Activated CD8-positive, alpha-beta T cell treated with anti-CD3 and anti-CD28 coated beads, Interleukin-2, amount 10 ng/mL, durations not matched to agents 7 days and 5 days (primary cell): ENCODE measurements at regions not wholly inside any gene's neighbourhood (a gene's known extent, or its start where the extent isn't known, plus 50 kb on each side); places are given as distances from the start of the nearest gene placed in this dataset.

Experiments used
- ATAC-seq: fragments of 150-1000 bp; cut with Tn5 transposase; one replicate; pipeline ENCODE4 v1.10.0; 2021; ENCODE audit warnings: moderate library complexity
- CTCF ChIA-PET: fragments of 350-600 bp; sonication (Branson Sonifier 250); formaldehyde crosslinking; loops from one replicate; lab custom pipeline; 2021; ENCODE audit warnings: antibody characterized with exemption; lab: Charles Lee
- POLR2A ChIA-PET: fragments of 350-600 bp; sonication (Branson Sonifier 250); formaldehyde crosslinking; loops from one replicate; lab custom pipeline; 2021; ENCODE audit warnings: antibody characterized with exemption; lab: Charles Lee
- DNase-seq: peaks from one replicate; pipeline ENCODE4 v3.0.0-alpha.2; 2020
- H3K27ac Mint-ChIP-seq: one replicate; pipeline ENCODE4 v1.8.0; 2021; ENCODE audit warnings: mild to moderate bottlenecking, mixed read lengths
- H3K27me3 Mint-ChIP-seq: one replicate; pipeline ENCODE4 v1.8.0; 2021; ENCODE audit warnings: low read depth, mixed read lengths
- H3K36me3 Mint-ChIP-seq: one replicate; pipeline ENCODE4 v1.8.0; 2021; ENCODE audit warnings: low read depth, mixed read lengths
- H3K4me1 Mint-ChIP-seq: one replicate; pipeline ENCODE4 v1.8.0; 2021; ENCODE audit warnings: low read depth, mixed read lengths
- H3K4me3 Mint-ChIP-seq: one replicate; pipeline ENCODE4 v1.8.0; 2021; ENCODE audit warnings: mild to moderate bottlenecking, mixed read lengths
- H3K9me3 Mint-ChIP-seq: one replicate; pipeline ENCODE4 v1.8.0; 2022; ENCODE audit warnings: mixed read lengths; ENCODE audit not compliant: insufficient read depth

DNA sequence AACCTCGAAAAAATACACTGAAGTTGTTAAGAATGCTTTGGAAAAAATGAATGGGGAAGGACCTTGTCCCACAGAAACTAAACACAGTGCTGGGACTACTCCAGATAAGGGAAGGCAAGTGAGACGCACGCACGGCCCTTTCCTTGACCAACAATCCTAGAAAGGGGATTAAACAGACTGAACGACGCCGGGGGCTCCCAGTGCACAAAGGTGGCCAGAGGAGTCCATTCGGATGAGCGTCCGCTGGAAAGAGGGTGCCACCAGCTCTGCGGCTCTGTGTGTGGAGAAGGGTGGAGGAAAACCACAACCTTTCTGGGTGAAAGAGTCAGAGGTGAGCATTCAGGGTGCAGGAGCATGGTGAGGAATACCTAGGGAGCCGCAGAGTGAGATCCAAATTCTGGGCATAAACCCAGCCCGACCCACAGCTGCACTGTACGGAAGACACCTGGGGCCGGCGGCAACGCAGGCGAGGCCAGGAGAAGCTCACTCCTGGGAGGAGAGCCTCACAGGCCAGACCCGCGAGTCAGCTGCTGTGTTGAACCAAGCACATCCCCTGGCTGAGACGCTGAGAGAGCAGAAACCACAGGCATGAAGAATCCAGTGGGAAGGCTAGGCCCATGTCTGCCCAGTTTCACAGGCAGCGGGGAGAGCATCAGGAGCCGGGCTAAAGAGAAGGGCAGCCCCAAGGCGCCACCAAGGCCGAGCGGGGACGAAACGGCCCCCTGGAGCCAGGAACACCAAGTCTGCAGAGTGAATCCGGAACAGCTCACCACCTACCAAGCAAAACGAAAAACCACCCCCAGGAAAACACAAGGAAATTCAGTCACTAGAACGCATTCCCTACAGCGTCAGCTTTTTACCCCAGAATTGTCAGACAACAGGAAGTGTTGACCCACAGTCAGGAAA is 177.1 kb downstream of the BRD1 start:
- ChIA-PET CTCF (no interaction called here), POLR2A (no interaction called here)
- no peak for DNase-seq
- Mint-ChIP-seq H3K9me3 (no peaks in the 10 kb centered on the region), H3K4me3 (no peak overlapping the region), H3K27ac (no peak overlapping the region), H3K4me1 (peaks cover 9% of the 10 kb centered on the region), H3K27me3 (no peaks in the 10 kb centered on the region), H3K36me3 (peaks cover 26% of the 10 kb centered on the region)
- ATAC-seq = no peak

- H3K9me3 Mint-ChIP-seq = no peaks in the 10 kb centered on the region
- POLR2A ChIA-PET = no interaction called here
- ATAC-seq (no peak), DNase-seq (no peak)
- peaks cover 18% of the 10 kb centered on the region for H3K36me3 Mint-ChIP-seq
- no peaks in the 10 kb centered on the region for H3K4me1 Mint-ChIP-seq
- CTCF ChIA-PET = no interaction called here
- H3K4me3 Mint-ChIP-seq = no peak overlapping the region
- H3K27me3 Mint-ChIP-seq = no peaks in the 10 kb centered on the region
- no peak overlapping the region for H3K27ac Mint-ChIP-seq
These were observed 178.3 kb downstream of the BRD1 start for GRCh38 chr22:49649166-49650068.

GRCh38 chr22:49648053-49648452 is 179.6 kb downstream of the BRD1 start:
- ChIA-PET POLR2A (no interaction called here), CTCF (no interaction called here)
- H3K27ac Mint-ChIP-seq = no peak overlapping the region
- DNase-seq (no peak), ATAC-seq (no peak)
- H3K36me3 Mint-ChIP-seq = peaks cover 16% of the 10 kb centered on the region
- H3K4me3 Mint-ChIP-seq = no peak overlapping the region
- H3K27me3 Mint-ChIP-seq = no peaks in the 10 kb centered on the region
- no peaks in the 10 kb centered on the region for H3K4me1 Mint-ChIP-seq
- no peaks in the 10 kb centered on the region for H3K9me3 Mint-ChIP-seq

DNA sequence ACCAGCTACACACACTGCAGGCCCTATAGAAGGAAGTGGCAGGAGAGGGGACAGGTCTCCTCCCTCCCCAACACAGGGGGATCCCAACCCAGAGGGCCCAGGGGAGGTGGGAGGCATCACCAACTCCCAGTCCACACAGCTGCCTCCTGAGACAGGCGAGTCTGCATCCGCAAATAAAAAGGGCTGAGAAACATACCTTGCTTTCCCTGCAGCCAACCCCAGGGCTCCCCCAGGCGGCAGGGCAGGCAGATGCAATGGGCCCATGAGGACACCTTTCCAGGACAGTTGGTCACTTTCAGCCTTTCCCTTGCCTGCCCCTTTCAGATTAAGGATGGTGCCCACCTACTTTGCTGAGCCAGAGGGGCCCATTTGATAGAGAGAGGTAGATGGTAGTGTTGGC is 180.0 kb downstream of the BRD1 start:
- Mint-ChIP-seq H3K4me1 (no peaks in the 10 kb centered on the region), H3K27ac (no peak overlapping the region), H3K9me3 (no peaks in the 10 kb centered on the region), H3K27me3 (no peaks in the 10 kb centered on the region), H3K4me3 (no peak overlapping the region), H3K36me3 (peaks cover 16% of the 10 kb centered on the region)
- ChIA-PET CTCF (no interaction called here), POLR2A (no interaction called here)
- ATAC-seq = no peak
- DNase-seq = no peak

DNA sequence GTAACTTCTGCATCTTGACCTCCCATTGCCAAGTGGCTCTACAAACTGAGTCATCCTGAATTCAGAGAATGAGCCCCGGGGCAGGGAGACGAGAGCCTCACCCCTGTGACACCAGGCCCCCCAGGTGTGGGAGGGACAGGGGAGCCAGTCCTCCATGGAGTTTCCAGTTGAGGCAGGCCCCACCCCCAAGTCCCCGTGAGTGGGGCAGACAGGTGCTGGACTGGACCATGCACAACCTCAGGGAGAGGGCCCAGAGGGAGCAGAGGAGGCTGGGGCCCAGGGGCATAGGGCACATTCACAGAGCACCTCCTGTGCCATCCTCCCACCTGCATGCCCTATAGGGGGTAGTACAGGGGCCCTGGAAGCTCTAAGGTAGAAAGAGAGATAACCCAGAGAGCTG is 180.8 kb downstream of the BRD1 start:
- POLR2A ChIA-PET = no interaction called here
- Mint-ChIP-seq H3K36me3 (peaks cover 12% of the 10 kb centered on the region), H3K4me3 (no peak overlapping the region), H3K4me1 (no peaks in the 10 kb centered on the region), H3K27me3 (no peaks in the 10 kb centered on the region), H3K27ac (no peak overlapping the region), H3K9me3 (no peaks in the 10 kb centered on the region)
- no peak for DNase-seq
- CTCF ChIA-PET = no interaction called here
- ATAC-seq = no peak

DNA sequence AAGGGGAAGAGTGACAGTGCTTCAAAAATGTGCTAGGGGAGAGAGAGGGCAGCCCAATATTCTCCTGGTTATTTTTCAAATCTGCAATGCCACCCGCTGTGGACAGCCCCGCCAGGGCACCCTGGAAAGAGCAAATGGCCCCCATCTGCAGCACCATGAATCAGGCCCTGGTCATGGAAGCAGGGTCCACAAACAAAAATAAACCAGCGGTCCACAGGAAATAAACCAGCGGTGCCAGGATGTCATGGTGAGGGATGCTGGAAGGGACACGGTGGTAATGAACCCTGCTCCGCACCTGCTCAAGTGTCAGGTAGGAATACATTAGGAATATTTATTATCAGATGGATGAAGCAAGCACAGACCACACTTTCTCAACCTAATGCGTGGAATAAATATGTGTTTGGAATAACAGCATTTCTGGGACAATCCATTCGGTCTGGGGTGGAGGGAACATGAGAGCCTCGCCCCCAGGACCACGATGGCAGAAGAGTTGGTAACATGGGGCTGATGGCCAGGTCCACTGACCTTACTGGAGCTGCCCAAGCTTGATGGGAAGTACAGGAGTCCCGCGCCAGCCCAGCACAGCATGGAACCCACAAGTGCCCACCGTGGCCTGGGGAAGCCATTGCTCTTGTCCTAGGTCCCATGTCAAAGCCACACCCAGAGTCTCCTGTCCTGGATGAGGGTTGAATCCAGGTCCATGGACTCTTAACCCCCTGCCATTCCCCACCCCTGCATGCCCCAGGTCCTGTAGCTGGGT is 181.7 kb downstream of the BRD1 start:
- Mint-ChIP-seq H3K36me3 (peaks cover 7% of the 10 kb centered on the region), H3K27me3 (no peaks in the 10 kb centered on the region), H3K9me3 (no peaks in the 10 kb centered on the region), H3K4me3 (no peak overlapping the region), H3K27ac (no peak overlapping the region), H3K4me1 (no peaks in the 10 kb centered on the region)
- ChIA-PET POLR2A (no interaction called here), CTCF (no interaction called here)
- no peak for ATAC-seq
- DNase-seq = no peak

- ChIA-PET CTCF (no interaction called here), POLR2A (no interaction called here)
- Mint-ChIP-seq H3K9me3 (no peaks in the 10 kb centered on the region), H3K4me1 (no peaks in the 10 kb centered on the region), H3K36me3 (peaks cover 5% of the 10 kb centered on the region), H3K27me3 (no peaks in the 10 kb centered on the region), H3K4me3 (no peak overlapping the region), H3K27ac (no peak overlapping the region)
- no peak for ATAC-seq
- DNase-seq = no peak
These were observed 182.4 kb downstream of the BRD1 start for GRCh38 chr22:49645257-49645656.

GRCh38 chr22:49643998-49644397 is 183.7 kb downstream of the BRD1 start:
- H3K9me3 Mint-ChIP-seq = no peaks in the 10 kb centered on the region
- CTCF ChIA-PET = no interaction called here
- H3K4me3 Mint-ChIP-seq = no peak overlapping the region

DNA sequence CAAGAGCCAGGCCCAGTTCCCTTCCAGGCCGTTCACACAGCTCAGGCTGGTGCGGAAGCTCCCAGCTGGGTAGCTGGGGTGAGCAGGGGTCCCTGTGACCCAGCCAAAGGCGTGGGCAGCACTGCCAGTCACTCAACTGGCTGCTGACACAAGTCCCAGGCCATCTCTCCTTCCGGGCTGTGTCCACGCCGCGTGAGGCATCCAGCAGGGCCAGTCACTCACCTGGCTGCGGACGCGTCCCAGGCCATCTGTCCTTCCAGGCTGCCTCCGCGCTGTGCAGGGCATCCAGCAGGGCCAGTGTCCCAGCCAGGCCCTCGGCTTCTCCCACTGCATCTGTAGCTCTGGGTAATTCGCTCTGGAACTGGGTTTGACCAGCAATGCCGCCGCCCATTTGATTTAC is 184.2 kb downstream of the BRD1 start:
- DNase-seq (no peak), ATAC-seq (no peak)
- ChIA-PET POLR2A (no interaction called here), CTCF (no interaction called here)
- H3K36me3 Mint-ChIP-seq = no peaks in the 10 kb centered on the region
- no peaks in the 10 kb centered on the region for H3K9me3 Mint-ChIP-seq
- no peaks in the 10 kb centered on the region for H3K4me1 Mint-ChIP-seq
- H3K4me3 Mint-ChIP-seq = no peak overlapping the region
- no peaks in the 10 kb centered on the region for H3K27me3 Mint-ChIP-seq
- no peak overlapping the region for H3K27ac Mint-ChIP-seq

More at GRCh38 chr22:49643998-49644397, 183.7 kb downstream of the BRD1 start:
- DNase-seq (no peak), ATAC-seq (no peak)
- Mint-ChIP-seq H3K27ac (no peak overlapping the region), H3K36me3 (no peaks in the 10 kb centered on the region), H3K4me1 (no peaks in the 10 kb centered on the region), H3K27me3 (no peaks in the 10 kb centered on the region)
- POLR2A ChIA-PET = no interaction called here

DNA sequence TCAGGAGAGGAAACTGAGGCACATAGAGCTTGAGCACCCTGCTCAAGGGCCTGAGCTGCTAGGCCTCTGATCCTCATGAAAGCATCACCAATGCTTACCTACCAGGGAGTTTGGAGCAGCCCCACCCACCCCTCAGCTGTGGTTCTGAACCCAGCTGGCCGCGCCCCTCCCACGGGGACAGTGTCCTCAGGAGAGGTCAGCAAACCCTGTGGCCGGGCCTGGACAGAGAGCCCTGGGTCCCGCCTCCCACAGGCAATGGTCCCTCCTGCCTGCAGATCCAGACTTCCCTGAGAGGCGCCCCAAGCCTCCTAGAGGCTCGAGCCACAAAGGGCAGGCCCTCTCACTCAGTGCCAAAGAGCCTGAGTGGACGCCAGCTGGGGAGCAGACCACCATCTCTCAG is 184.9 kb downstream of the BRD1 start:
- Mint-ChIP-seq H3K4me3 (no peak overlapping the region), H3K36me3 (no peaks in the 10 kb centered on the region), H3K27me3 (no peaks in the 10 kb centered on the region), H3K9me3 (no peaks in the 10 kb centered on the region), H3K27ac (no peak overlapping the region), H3K4me1 (no peaks in the 10 kb centered on the region)
- ATAC-seq = no peak
- ChIA-PET POLR2A (no interaction called here), CTCF (no interaction called here)
- no peak for DNase-seq

DNA sequence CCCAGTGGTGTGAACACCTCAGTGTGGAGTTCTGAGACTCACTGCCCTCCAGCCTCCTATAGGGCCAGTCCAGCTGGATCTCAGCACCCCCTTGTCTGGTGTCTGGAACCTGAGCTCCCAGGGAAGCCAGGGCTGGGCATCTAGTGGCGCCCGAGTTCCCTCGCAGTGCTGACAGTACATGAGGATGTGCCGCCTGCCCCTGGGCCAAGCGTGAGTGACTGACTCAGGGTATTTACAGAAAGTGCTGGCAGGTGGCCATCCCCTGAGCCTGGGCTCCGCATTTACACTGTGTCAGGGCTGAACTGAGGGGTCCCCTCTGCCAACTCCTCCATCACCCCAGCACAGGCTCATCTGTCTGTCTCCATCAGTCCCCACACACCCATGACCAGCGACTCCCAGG is 185.3 kb downstream of the BRD1 start:
- H3K36me3 Mint-ChIP-seq = no peaks in the 10 kb centered on the region

More for the DNA sequence above, 185.3 kb downstream of the BRD1 start:
- CTCF ChIA-PET = no interaction called here
- DNase-seq (no peak), ATAC-seq (no peak)
- H3K4me3 Mint-ChIP-seq = no peak overlapping the region
- POLR2A ChIA-PET = no interaction called here
- H3K9me3 Mint-ChIP-seq = no peaks in the 10 kb centered on the region
- H3K27me3 Mint-ChIP-seq = no peaks in the 10 kb centered on the region
- no peak overlapping the region for H3K27ac Mint-ChIP-seq
- no peaks in the 10 kb centered on the region for H3K4me1 Mint-ChIP-seq
